Upper lobe of left lung (tissue), 6 donors: ENCODE measurements at regions not wholly inside any gene's neighbourhood (a gene's known extent, or its start where the extent isn't known, plus 50 kb on each side); places are given as distances from the start of the nearest gene placed in this dataset.
A peak's percentile ranks its signal among the peaks of the same experiment; 100 is the strongest.

Source experiments
- ATAC-seq, 2 donors: fragments of 200-7000 bp; cut with Tn5 transposase; one replicate each; pipeline ENCODE4 v1.9.1; 2022; ENCODE audit warnings: mild to moderate bottlenecking in 2 of 2, moderate library complexity in 2 of 2; ENCODE audit not compliant: low FRiP score in 2 of 2
- DNase-seq, 2 donors: peaks; one replicate each; pipeline ENCODE4 v3.0.0-alpha.2; 2019 to 2020
- H3K27ac ChIP-seq, 4 donors: fragments of 200-600 bp; sonication (generic); one replicate each; pipeline ENCODE4 v1.5.1; 2016 to 2019
- H3K27me3 ChIP-seq, 4 donors: fragments of 200-600 bp; sonication (generic); one replicate each; pipeline ENCODE4 v1.5.1; 2017 to 2019
- H3K36me3 ChIP-seq, 4 donors: fragments of 200-600 bp; sonication (generic); one replicate each; pipeline ENCODE4 v1.5.1; 2016 to 2019
- H3K4me1 ChIP-seq, 4 donors: fragments of 200-600 bp; sonication (generic); one replicate each; pipeline ENCODE4 v1.5.1; 2018 to 2019
- H3K4me3 ChIP-seq, 4 donors: fragments of 200-600 bp; sonication (generic); one replicate each; pipeline ENCODE4 v1.5.1; 2017 to 2019; ENCODE audit warnings: mild to moderate bottlenecking in 2 of 4, moderate library complexity in 1 of 4
- H3K9me3 ChIP-seq, 4 donors: fragments of 200-600 bp; sonication (generic); one replicate each; pipeline ENCODE4 v1.5.1; 2018 to 2019
- EP300 ChIP-seq, 4 donors: sonication (generic); formaldehyde crosslinking; IDR thresholded peaks; one replicate each; pipeline ENCODE4 v1.5.1; 2017; ENCODE audit warnings: antibody characterized with exemption in 4 of 4, control low read depth in 2 of 4
- POLR2A ChIP-seq, 4 donors: fragments of 450-650 bp; IDR thresholded peaks; one replicate each; pipeline ENCODE4 v1.5.1; 2016 to 2017; ENCODE audit warnings: antibody characterized with exemption in 4 of 4, mild to moderate bottlenecking in 2 of 4
- WGBS, 2 donors: methylation state at CpG; one replicate each; pipeline ENCODE4 v1.1.5; 2017 to 2018; 5-methylcytosine and 5-hydroxymethylcytosine counted together
- TF ChIP-seq, protein P1 (sequence below), 6 experiments: fragments of 450-650 bp in 4 of 6; fragments of 200-600 bp in 2 of 6; sonication (generic) in 2 of 6; IDR thresholded peaks; one replicate each; pipeline ENCODE4 v1.5.1; 2016 to 2019; ENCODE audit warnings: antibody characterized with exemption in 6 of 6
- donor health status: DM: no; HTN: no; CAD: no; lungs with moderate emphysema.
- donor health status: DM: no; HTN: yes; CAD: no; lungs with severe emphysema.

DNA sequence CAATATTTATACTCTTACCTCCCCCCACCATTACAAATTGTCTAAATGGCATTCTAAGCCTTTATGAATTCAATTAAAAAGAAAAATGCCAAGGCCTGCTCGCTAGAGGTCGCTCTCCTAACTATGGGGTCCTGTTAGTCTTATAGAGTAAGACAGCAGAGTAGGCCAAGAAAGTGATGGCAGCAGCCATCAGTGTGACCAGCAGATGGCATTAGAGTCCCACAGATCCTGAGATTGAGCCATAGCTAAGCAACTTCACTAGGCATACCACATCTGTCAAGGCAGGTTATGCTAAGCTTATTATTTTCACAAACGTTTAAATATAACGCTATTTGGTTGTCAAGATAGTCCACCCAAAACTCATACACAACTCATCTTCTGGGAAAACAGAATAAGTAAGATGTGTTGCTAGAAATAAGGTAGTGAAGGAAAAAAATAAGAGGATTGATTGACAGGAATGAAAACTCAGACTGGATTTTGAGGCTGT is 57.6 kb upstream of the SCAF8 start:
- ATAC-seq (peak; percentile 97 to 98), DNase-seq (peak in 1 of 2 donors; percentile 89)
- Histone ChIP-seq H3K27ac (no peak overlapping the region), H3K4me3 (no peak overlapping the region), H3K9me3 (no peaks in the 10 kb centered on the region), H3K4me1 (peaks cover 0 to 6% (median 0%) of the 10 kb centered on the region in 4 donors), H3K36me3 (no peaks in the 10 kb centered on the region), H3K27me3 (no peaks in the 10 kb centered on the region)
- WGBS, 2 donors: 0 to 1% methylated on average over 4 of the region's 4 CpGs
- TF ChIP-seq EP300 (IDR thresholded peaks at IDR 0.05) (peak in 1 of 4 donors; percentile 13), POLR2A (IDR thresholded peaks at IDR 0.05) (no peak)
- TF ChIP-seq, protein P1, sequence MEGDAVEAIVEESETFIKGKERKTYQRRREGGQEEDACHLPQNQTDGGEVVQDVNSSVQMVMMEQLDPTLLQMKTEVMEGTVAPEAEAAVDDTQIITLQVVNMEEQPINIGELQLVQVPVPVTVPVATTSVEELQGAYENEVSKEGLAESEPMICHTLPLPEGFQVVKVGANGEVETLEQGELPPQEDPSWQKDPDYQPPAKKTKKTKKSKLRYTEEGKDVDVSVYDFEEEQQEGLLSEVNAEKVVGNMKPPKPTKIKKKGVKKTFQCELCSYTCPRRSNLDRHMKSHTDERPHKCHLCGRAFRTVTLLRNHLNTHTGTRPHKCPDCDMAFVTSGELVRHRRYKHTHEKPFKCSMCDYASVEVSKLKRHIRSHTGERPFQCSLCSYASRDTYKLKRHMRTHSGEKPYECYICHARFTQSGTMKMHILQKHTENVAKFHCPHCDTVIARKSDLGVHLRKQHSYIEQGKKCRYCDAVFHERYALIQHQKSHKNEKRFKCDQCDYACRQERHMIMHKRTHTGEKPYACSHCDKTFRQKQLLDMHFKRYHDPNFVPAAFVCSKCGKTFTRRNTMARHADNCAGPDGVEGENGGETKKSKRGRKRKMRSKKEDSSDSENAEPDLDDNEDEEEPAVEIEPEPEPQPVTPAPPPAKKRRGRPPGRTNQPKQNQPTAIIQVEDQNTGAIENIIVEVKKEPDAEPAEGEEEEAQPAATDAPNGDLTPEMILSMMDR (IDR thresholded peaks at IDR 0.05): peak; percentile 92 to 97 (median 96)

DNA sequence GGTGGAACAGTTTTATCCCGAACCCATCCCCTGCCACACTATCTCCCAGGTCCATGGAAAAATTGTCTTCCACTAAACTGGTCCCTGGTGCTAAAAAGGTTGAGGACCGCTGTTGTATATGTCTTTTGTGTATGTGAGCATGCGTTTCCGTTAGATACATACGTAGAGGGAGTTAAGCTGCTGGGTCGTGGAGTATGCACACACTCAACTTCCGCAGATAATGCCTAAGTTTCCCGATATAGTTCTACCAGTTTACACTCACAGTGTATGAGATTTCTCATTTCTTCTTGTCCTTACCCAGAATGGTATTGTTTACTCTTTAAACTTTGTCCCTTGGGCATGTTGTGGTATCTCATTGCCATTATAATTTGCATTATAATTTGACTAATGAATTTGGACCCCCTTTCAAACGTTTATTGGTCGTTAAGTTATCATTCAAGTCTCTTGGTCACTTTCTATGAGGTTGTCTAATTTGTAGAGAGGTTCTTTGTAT is 50.5 kb upstream of the SCAF8 start:
- ATAC-seq (no peak), DNase-seq (no peak)
- no peak overlapping the region for H3K27ac ChIP-seq
- 86 to 91% methylated on average over 10 of the region's 10 CpGs for WGBS, 2 donors
- no peaks in the 10 kb centered on the region for H3K36me3 ChIP-seq
- H3K4me3 ChIP-seq: no peak overlapping the region
- TF ChIP-seq, protein P1 (IDR thresholded peaks at IDR 0.05): no peak
- TF ChIP-seq EP300 (IDR thresholded peaks at IDR 0.05): no peak
- TF ChIP-seq POLR2A (IDR thresholded peaks at IDR 0.05): no peak
- H3K4me1 ChIP-seq: no peaks in the 10 kb centered on the region
- H3K27me3 ChIP-seq: no peaks in the 10 kb centered on the region
- no peaks in the 10 kb centered on the region for H3K9me3 ChIP-seq
